Glutamatergic neuron (in vitro differentiated cells): ENCODE measurements at regions not wholly inside any gene's neighbourhood (a gene's known extent, or its start where the extent isn't known, plus 50 kb on each side); places are given as distances from the start of the nearest gene placed in this dataset.

Experiments
- DNase-seq: peaks from one replicate; pipeline ENCODE4 v3.0.0; 2022
- H3K27ac Mint-ChIP-seq: one replicate; pipeline ENCODE4 v1.8.0; 2020; ENCODE audit warnings: mild to moderate bottlenecking, mixed read lengths, inconsistent platforms; ENCODE audit not compliant: unreplicated experiment
- H3K27me3 Mint-ChIP-seq: one replicate; pipeline ENCODE4 v1.8.0; 2020; ENCODE audit warnings: mild to moderate bottlenecking, moderate library complexity, mixed read lengths, inconsistent platforms; ENCODE audit not compliant: unreplicated experiment
- H3K36me3 Mint-ChIP-seq: one replicate; pipeline ENCODE4 v1.8.0; 2020; ENCODE audit warnings: mild to moderate bottlenecking, mixed read lengths, inconsistent platforms; ENCODE audit not compliant: unreplicated experiment
- H3K4me1 Mint-ChIP-seq: one replicate; pipeline ENCODE4 v1.8.0; 2020; ENCODE audit warnings: mild to moderate bottlenecking, low read depth, mixed read lengths, inconsistent platforms; ENCODE audit not compliant: unreplicated experiment
- H3K4me3 Mint-ChIP-seq: one replicate; pipeline ENCODE4 v1.8.0; 2020; ENCODE audit warnings: mild to moderate bottlenecking, mixed read lengths, inconsistent platforms; ENCODE audit not compliant: unreplicated experiment
- H3K9me3 Mint-ChIP-seq: one replicate; pipeline ENCODE4 v1.8.0; 2020; ENCODE audit warnings: mild to moderate bottlenecking, moderate library complexity, mixed read lengths, inconsistent platforms; ENCODE audit not compliant: unreplicated experiment
- TF ChIP-seq, protein P1 (sequence below): fragments of 200-600 bp; sonication (generic); IDR thresholded peaks from one replicate; pipeline ENCODE4 v1.5.0; 2021; ENCODE audit not compliant: partially characterized antibody, unreplicated experiment

DNA sequence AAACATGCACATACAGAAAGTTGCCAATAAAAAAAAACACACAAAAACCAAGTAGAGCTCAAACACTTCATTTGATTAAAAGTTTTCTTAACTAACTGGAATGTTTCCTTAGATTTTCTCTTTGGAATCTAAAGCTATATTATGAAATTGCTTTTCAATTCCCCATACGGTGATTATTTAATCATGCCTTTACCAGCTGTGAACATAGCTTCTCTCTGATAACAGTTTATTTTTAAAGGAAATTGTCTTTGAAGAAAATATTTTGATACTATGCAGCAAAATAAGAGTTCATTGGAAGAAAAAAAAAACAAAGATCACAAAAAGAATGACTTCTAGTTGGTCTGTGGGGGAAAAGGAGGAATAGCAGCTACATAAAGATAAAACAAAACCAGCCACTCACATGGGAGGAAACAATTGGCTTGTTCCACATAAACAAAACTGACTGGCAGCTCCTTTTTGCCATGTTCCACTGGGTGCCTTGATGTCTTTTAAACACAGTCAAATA is 71.4 kb downstream of the BMP4 start:
- Mint-ChIP-seq H3K9me3 (no peaks in the 10 kb centered on the region), H3K36me3 (no peaks in the 10 kb centered on the region), H3K4me3 (no peak overlapping the region), H3K27ac (no peak overlapping the region), H3K4me1 (no peaks in the 10 kb centered on the region), H3K27me3 (no peaks in the 10 kb centered on the region)
- TF ChIP-seq, protein P1, sequence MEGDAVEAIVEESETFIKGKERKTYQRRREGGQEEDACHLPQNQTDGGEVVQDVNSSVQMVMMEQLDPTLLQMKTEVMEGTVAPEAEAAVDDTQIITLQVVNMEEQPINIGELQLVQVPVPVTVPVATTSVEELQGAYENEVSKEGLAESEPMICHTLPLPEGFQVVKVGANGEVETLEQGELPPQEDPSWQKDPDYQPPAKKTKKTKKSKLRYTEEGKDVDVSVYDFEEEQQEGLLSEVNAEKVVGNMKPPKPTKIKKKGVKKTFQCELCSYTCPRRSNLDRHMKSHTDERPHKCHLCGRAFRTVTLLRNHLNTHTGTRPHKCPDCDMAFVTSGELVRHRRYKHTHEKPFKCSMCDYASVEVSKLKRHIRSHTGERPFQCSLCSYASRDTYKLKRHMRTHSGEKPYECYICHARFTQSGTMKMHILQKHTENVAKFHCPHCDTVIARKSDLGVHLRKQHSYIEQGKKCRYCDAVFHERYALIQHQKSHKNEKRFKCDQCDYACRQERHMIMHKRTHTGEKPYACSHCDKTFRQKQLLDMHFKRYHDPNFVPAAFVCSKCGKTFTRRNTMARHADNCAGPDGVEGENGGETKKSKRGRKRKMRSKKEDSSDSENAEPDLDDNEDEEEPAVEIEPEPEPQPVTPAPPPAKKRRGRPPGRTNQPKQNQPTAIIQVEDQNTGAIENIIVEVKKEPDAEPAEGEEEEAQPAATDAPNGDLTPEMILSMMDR, result no peak
- no peak for DNase-seq

DNA sequence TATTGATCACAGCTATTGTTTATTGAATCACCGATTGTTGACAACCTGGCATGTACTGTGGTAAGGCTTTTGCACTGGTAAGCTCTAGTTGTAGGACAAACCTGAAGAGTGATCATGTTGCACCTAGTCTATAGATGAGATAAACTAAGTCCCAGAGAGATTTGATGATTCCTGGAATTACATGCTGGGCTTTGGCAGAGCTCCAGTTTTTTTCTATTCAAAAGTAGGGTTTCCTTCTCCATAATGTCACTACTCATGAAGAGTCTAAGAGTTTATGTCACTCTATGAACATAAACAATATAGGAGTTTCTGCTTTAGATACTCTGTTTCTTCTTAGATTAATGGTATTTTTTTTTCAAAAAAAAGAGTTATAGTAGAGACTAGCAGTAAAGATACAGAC is 72.0 kb downstream of the BMP4 start:
- Mint-ChIP-seq H3K27ac (no peak overlapping the region), H3K4me1 (no peaks in the 10 kb centered on the region), H3K27me3 (no peaks in the 10 kb centered on the region), H3K9me3 (no peaks in the 10 kb centered on the region), H3K4me3 (no peak overlapping the region), H3K36me3 (no peaks in the 10 kb centered on the region)
- TF ChIP-seq, protein P1, result no peak
- DNase-seq, result no peak

DNA sequence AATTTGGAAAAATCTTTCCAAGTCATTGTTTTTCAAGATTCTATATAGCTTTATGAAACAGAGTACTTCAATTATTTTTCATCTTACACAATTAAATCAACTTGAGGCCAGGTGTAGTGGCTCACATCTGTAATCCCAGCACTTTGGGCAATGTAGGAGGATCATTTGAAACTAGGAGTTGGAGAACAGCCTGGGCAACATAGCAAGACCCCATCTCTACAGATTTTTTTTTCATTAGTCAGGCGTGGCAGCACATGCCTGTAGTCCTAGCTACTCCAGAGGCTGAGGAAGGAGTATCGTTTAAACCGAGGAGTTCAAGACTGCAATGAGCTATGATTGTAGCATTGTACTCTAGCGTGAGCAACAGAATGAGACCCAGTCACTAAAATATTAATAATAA is 72.9 kb downstream of the BMP4 start:
- Mint-ChIP-seq H3K9me3 (no peaks in the 10 kb centered on the region), H3K36me3 (no peaks in the 10 kb centered on the region), H3K27ac (no peak overlapping the region), H3K27me3 (no peaks in the 10 kb centered on the region), H3K4me1 (no peaks in the 10 kb centered on the region), H3K4me3 (no peak overlapping the region)
- no peak for DNase-seq
- TF ChIP-seq, protein P1, result no peak

DNA sequence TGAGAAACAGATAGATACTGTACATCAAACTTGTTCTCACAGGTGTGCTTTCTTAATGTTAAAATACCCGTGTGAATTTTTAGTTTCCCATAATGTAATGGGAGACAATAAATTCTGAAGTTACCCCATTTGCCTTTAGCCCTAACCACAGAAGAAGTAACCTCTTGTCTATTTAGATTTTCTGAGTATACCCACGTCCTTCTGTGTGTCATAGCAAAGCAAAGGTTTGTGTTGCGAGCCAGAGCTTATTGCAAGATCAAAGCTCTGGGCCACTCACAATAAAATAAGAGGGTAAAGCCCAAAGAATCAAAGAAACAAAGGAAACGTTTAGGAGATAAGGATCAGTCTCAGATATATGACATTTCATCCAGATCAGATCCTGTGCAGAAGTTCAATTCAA is 73.9 kb downstream of the BMP4 start:
- Mint-ChIP-seq H3K4me1 (no peaks in the 10 kb centered on the region), H3K27me3 (no peaks in the 10 kb centered on the region)

DNA sequence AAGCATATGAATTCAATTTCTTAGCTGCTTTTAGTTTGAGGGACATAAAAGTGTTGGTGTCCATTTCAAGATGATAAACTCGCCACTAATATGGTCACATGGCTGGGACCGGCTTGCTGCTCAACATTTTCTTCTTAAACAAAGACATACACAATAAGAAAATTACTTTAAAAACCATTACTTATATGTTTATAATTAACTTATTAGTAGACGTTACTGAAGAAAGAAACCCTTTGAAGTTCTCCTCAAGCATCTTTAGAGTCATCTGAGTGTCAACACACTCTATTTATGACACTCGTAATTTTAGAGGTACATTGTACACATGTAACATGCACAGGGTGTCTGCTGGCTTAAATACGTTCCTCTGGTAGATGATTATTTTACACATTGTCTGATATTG is 74.7 kb downstream of the BMP4 start:
- H3K9me3 Mint-ChIP-seq, result no peaks in the 10 kb centered on the region
- H3K36me3 Mint-ChIP-seq, result peaks cover under 1% of the 10 kb centered on the region
- TF ChIP-seq, protein P1, result no peak
- H3K27me3 Mint-ChIP-seq, result no peaks in the 10 kb centered on the region
- no peaks in the 10 kb centered on the region for H3K4me1 Mint-ChIP-seq
- no peak overlapping the region for H3K27ac Mint-ChIP-seq
- no peak for DNase-seq
- no peak overlapping the region for H3K4me3 Mint-ChIP-seq

More for the DNA sequence above, 73.9 kb downstream of the BMP4 start:
- Mint-ChIP-seq H3K9me3 (no peaks in the 10 kb centered on the region), H3K27ac (no peak overlapping the region), H3K36me3 (no peaks in the 10 kb centered on the region), H3K4me3 (no peak overlapping the region)
- TF ChIP-seq, protein P1, result no peak
- DNase-seq, result no peak
